Fibroblast of gingiva (primary cell): ENCODE measurements at regions not wholly inside any gene's neighbourhood (a gene's known extent, or its start where the extent isn't known, plus 50 kb on each side); places are given as distances from the start of the nearest gene placed in this dataset.
A peak's percentile ranks its signal among the peaks of the same experiment; 100 is the strongest.
"Not testable (repeated sequence)": the region's sequence is repeated elsewhere in the genome, so short reads cannot be mapped to it uniquely, and the experiment has no call there.

Experiments used
- DNase-seq: peaks from one replicate; pipeline ENCODE4 v3.0.0-alpha.2; 2011; ENCODE audit warnings: low read depth

DNA sequence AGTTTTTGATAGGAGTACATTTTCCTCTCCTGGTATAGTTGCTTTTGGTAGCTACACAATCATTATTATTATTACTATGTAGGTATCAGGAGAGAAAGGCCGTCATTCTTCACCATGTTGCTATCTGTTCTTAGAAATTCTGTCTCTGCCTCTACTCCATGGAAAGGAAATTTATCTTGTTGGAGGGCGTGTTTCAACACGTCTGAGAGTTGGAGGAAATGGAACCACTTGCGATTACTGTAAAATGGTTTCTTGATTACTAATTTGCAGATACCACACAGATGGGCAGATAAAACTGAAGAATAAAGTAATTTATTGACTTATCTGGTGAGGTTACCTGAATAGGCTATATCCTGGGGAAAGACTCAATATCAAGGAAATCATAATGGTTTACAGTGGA lies 488.4 kb downstream of the NR2F2 start:
- no peak for DNase-seq

- no peak for DNase-seq
Observed at GRCh38 chr15:96827981-96828380, 497.5 kb downstream of the NR2F2 start.

DNA sequence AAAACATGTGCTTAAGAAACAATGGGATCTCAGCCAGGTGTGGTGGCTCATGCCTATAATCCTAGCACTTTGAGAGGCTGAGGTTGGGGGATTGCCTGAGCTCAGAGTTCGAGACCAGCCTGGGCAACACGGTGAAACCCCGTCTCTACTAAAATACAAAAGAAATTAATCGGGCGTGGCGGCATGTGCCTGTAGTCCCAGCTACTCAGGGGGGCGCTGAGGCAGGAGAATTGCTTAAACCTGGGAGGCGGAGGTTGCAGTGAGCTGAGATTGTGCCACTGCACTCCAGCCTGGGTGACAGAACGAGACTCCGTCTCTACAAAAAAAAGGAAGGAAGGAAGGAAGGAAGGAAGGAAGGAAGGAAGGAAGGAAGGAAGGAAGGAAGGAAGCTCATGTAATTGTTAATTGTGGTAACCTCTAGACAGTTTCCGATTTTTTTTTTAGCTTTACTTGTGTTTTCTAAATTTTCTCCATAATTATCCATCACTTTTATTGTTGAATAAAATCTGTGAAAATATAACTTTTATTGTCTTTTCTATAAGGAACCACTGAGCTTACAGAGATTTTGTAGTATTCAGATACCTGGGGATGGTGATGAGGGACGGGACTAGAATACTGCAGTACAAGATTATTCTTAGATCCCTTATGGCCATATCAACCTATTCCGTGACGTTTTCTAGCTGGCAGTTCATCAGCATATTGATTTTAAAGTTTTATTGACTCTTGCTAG lies 506.9 kb downstream of the NR2F2 start:
- DNase-seq = no peak

- no peak for DNase-seq
Observed at GRCh38 chr15:96838081-96838480, 507.6 kb downstream of the NR2F2 start.

DNA sequence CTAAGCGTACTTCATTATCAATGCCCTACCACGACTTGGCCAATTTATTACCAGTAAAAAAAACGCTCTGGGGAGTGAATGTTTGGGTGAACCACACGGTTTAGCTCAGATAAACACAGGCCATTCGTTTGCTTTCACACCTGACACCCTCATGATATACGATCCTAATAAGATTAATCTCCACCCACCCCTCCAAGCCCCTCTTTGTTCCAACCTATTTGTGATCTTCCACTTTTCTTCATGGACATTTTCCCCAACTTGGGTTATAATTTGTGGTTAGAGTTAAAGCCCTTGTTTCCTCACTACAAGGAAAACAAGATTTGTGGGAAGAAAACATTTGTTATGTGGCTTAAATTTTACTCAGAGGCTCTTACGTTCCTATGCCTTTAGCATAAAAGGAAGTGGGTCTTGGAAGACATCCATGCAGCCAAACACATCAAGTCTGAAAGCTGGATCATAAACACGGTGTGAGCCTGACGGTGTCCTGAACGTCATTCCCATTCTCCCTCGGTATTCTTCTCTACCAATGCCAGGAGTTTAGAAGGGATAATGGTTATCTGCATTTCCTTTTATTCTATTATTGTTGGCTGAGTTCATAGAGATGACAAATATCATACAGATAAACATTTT lies 518.9 kb downstream of the NR2F2 start:
- DNase-seq = peak; percentile 39

GRCh38 chr15:96851613-96852012 lies 521.1 kb downstream of the NR2F2 start:
- peak; percentile 91 for DNase-seq

DNA sequence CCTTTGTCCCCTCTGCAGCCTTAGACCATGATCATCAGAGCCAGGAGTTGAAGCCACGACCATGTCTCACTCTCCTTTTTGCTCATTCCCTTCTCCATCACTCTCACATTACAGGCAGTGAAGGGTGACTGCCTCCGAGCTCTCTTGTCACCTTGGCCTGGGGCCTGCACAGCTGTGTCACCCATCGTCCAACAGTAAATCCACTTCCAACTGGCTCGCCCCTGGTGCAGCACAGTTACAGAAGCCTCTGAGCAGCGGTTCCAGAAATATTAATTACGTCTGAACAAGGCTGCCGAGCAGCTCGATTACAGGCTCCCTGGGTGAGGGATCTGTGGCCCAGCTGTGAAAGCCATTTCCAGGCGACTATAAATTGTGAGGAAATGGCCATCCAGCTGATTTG lies 528.2 kb downstream of the NR2F2 start:
- DNase-seq = no peak

DNA sequence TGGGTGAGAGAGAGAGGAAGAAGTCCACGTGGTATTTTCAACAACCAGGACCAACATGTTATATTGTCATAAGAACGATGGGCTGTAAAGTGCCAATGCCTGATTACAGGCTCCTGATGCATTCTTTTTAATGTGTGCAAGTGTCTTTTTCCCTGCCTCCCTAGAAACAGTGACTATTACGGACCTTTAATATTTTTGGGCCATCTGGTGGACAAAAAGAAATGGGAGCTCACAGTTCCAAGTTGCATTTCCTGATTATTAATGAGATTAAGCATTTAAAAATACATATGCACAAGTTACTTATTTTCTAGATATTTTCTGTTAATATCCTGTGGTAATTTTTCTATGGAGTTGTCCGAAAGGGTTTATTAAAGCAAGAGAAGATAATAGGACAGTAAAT lies 530.2 kb downstream of the NR2F2 start:
- DNase-seq = no peak

- DNase-seq = no peak
Observed at GRCh38 chr15:96867992-96868391, 537.5 kb downstream of the NR2F2 start.

- no peak for DNase-seq
Observed at GRCh38 chr15:96869122-96869521, 538.6 kb downstream of the NR2F2 start.

GRCh38 chr15:96869790-96870189 lies 539.3 kb downstream of the NR2F2 start:
- no peak for DNase-seq

DNA sequence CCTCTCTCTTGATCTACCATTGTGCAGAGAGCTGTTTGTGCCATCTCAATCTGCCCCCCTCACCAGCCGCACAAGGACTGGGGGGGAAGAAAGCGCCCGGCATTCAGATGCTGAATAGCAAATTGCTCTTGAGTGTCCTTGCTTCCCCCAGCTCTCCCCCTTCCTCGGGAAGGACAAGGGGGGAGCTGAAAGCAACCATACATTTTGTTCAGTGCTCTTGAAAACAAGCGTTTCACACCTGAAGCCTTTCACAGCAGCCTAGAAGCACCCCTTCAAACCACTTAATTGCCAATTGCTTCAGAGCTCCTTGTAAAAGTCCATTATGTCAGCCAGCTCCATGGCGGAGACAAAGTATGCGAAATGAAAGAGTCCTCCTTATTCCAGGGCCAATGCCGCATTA lies 540.1 kb downstream of the NR2F2 start:
- no peak for DNase-seq

DNA sequence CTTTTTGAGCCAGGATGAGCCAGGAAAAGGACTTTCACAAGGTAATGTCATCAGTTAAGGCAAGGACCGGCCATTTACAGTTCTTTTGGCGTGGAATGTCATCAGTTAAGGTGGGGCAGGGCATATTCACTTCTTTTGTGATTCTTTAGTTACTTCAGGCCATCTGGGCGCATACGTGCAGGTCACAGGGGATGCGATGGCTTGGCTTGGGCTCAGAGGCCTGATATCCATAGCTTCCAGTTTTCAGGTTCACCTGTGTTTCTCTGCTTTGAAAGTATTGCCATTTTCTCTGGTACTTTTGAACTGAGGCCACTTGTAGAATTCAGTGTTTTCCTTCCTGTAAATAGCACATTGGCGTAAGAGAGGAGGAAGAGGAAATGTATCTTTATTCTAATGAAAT lies 546.9 kb downstream of the NR2F2 start:
- not testable (repeated sequence) for DNase-seq

GRCh38 chr15:96878129-96878528 lies 547.6 kb downstream of the NR2F2 start:
- DNase-seq = no peak

DNA sequence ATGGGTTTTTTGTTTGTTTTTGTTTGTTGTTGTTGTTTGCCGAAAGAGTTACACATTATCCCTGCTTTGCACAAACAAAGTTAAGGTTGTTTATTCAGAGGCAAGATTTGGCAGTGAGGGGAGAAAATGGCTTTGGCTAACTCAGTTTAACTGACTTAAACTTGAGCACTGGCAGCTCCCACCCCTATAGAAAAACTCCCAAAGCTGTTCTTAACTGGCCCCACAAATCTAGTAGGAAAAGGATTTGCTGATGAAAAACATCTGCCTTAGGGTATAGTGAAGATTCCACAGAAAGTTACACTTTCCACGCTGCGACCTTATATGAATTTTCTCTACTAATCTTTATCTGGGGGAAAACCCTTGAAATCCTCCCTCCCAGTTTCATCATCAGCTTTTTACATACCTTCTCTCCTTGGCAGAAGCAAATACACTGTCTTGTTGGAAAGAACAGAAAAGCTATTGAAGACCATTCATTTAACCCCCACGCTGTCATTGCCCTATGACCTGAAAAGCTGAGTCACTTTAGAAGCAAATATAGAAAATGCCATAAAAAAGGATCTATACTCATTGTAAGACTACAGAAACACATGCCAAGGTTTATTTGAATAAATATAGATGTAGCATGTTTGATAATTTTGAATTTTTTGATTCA lies 551.7 kb downstream of the NR2F2 start:
- no peak for DNase-seq

DNA sequence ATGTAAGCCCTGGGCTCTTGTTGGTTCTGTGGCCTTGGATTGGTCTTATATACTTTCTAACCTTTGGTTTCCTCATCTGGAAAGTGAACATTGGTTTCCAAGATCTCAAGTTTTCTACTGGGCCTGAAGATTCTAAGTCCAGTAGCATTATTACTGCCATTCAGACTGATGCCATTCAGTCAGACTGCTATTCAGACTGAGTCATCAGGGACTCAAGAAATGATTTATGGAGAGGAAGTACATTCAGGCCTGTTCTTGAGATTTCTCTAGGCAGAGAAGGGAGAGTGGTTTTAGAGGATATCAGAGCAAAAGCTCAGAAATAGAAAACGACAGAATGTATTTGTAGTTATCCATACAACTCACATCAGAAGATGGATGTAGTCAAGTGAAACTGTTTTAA lies 557.2 kb downstream of the NR2F2 start:
- DNase-seq = no peak

- peak; percentile 49 for DNase-seq
Observed at GRCh38 chr15:96888764-96889163, 558.3 kb downstream of the NR2F2 start.

DNA sequence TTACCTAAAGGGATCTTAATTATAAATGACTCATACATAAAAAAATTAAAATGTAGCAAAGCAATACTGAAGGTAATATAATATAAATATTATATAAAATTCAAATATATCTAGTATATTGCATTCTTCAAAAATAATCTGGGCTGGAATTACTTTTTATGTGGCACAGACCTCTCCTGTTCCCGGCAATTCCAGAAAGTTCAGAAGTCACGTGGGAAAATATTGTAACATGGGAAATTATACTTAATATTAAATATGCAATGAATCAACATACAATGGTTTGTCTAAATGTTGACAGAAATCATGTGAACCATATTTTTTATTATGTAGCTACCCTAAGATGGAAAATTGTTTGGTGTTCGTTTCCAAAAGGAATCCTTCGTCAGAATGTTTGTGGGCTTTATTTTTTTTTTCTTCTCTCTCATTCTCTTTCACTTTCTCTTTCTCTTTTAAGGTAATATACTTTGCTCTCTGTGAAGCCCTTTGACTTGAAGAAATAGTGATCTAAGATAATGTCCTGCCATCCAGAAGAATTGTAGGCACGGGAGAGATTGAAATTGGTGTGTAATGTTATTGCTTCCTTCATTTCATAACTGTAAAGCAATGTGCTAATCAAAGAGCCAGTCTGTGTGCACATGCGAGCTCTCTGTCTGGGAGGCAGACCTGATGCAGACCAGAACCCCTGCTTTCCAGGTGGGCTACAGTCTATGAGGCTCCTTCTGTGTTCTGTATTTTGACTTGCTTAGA lies 559.4 kb downstream of the NR2F2 start:
- DNase-seq = no peak

DNA sequence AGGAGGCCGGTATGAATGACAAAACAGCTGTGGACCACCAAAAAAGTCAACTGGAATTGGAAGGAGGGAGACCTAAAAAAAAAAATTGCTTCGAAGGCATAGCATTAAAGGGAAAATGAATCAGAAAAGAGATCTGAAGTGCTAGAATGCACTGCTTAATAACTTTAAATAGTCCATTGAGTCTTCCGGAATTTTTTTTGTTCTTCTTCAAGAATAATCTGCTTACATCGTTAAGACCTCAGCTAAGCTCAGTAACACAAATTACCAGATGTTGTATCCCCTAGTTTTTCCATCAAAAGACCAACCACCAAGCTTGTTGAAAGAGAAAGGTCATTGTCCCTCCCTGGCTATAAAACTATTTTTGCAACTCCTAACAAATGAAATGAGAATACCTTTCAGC lies 560.5 kb downstream of the NR2F2 start:
- DNase-seq = no peak

GRCh38 chr15:96893159-96893906 lies 562.8 kb downstream of the NR2F2 start:
- peak; percentile 53 for DNase-seq

DNA sequence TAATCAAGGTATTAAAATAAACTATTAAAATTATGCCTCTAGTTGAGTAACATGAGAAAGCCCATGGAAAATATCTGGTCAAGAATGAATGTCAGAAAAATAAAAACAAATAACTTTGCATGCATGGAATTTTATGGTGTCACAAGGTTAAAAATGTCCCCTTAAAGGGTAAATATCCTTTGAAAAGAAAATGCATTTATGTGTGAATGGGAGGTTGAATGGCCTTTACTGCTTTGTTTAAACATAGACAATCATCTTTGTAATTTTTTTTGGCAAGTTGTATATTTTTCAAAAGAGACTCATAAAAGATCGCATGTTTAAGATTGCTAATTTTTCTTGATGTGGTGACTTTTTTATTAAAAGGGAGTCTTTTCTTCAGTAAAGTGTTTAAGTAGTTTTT lies 564.2 kb downstream of the NR2F2 start:
- peak; percentile 72 for DNase-seq

- DNase-seq = no peak
Observed at GRCh38 chr15:96896766-96897165, 566.3 kb downstream of the NR2F2 start.
